ENCODE measurements at regions not wholly inside any gene's neighbourhood (a gene's known extent, or its start where the extent isn't known, plus 50 kb on each side); places are given as distances from the start of the nearest gene placed in this dataset.
A peak's percentile ranks its signal among the peaks of the same experiment; 100 is the strongest.
"Not testable (repeated sequence)": the region's sequence is repeated elsewhere in the genome, so short reads cannot be mapped to it uniquely, and the experiment has no call there.

GRCh38 chr3:110932567-110932966 is 139.0 kb upstream of the NECTIN3 start:
- Mint-ChIP-seq H3K9me3 (peaks cover 0 to 1% (median 0%) of the 10 kb centered on the region in 7 donors), H3K4me1 (no peaks in the 10 kb centered on the region), H3K27me3 (peaks cover 0 to 4% (median 0%) of the 10 kb centered on the region in 3 donors), H3K27ac (no peak overlapping the region), H3K4me3 (no peak overlapping the region), H3K36me3 (no peaks in the 10 kb centered on the region)
- no peak for DNase-seq
- ATAC-seq (ENCODE audit: low read depth in 2 of 2) = no peak

DNA sequence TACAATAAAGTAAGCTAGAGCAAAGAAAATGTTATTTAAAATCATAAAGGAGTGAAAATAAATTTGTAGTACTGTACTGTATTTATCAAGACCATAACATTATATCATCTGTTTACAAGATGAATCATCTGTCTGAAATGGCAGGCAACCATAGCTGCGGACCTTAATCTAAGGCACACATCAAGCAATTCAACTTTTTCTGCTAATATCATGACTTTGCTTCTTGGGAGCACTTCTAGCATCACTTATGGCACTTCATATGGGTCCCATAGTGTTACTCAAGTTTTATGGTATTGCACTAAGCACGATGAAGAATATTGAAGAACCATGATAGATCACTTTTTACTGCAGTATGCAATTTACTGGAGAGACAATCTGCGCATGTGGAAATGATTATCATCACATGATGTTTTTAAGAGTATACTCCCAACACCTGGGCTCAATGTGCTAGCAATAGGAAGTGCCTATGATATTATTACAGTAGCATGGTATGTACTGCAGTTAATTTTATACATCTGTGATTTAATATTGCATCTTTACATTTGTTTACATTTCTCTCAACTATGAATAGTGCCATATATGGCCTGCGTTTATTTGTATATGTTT is 137.7 kb upstream of the NECTIN3 start:
- H3K27me3 Mint-ChIP-seq = peaks cover 0 to 4% (median 0%) of the 10 kb centered on the region in 3 donors
- no peak overlapping the region for H3K27ac Mint-ChIP-seq
- no peak for DNase-seq
- no peak overlapping the region for H3K4me3 Mint-ChIP-seq
- H3K4me1 Mint-ChIP-seq = no peaks in the 10 kb centered on the region
- ATAC-seq (ENCODE audit: low read depth in 2 of 2) = no peak
- no peaks in the 10 kb centered on the region for H3K36me3 Mint-ChIP-seq
- peaks cover 0 to 1% (median 0%) of the 10 kb centered on the region in 7 donors for H3K9me3 Mint-ChIP-seq

GRCh38 chr3:110938629-110939028 is 133.0 kb upstream of the NECTIN3 start:
- Mint-ChIP-seq H3K4me1 (no peaks in the 10 kb centered on the region), H3K36me3 (no peaks in the 10 kb centered on the region), H3K27me3 (peaks cover 0 to 4% (median 0%) of the 10 kb centered on the region in 3 donors), H3K4me3 (no peak overlapping the region), H3K9me3 (peaks cover 1 to 7% (median 5%) of the 10 kb centered on the region in 7 donors), H3K27ac (no peak overlapping the region)
- ATAC-seq (ENCODE audit: low read depth in 2 of 2) = no peak
- DNase-seq = no peak

DNA sequence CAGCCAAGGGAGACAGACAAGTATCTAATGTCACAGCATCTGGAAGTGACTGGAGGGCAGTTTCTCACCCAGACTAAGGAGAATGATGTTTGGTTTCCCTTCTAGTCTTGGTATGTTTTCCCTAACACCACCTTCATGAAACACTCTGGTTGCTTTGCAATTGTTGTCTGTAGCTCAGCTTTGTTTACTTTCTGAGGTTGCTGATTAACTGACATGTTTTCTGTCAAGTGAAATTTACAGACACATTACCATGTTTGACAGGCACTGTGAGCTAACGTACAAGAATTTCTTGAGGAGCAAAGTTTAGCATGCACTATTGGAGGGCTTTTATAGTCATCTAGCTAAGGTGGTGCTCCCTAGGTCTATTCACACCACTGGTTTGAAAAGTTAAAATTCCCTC is 131.6 kb upstream of the NECTIN3 start:
- Mint-ChIP-seq H3K9me3 (peaks cover 1 to 22% (median 7%) of the 10 kb centered on the region in 7 donors), H3K27me3 (peaks cover 0 to under 1% (median 0%) of the 10 kb centered on the region in 3 donors), H3K4me1 (no peaks in the 10 kb centered on the region), H3K27ac (no peak overlapping the region), H3K4me3 (no peak overlapping the region), H3K36me3 (no peaks in the 10 kb centered on the region)
- DNase-seq (no peak), ATAC-seq (ENCODE audit: low read depth in 2 of 2) (no peak)

DNA sequence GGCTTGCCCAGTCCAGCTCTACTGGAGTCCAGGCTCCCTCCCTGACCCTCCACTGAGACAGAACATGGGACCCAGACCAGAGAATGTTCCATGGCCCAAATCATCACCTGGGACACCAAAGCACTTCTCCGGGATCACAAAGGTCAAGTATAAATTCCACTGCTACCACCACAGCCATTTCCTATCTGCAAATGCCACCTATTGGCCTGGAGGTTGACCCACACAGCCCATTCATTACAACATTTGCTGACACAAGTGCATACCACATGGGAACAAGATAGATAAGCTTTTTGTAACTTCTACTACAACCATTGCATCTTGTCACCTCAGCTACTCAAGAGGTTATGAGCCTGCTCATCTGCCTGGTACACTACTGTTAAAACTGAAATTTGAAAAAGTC is 126.8 kb upstream of the NECTIN3 start:
- Mint-ChIP-seq H3K36me3 (peaks cover 0 to 26% of the 10 kb centered on the region in 2 donors), H3K4me3 (no peak overlapping the region), H3K27me3 (no peaks in the 10 kb centered on the region), H3K27ac (no peak overlapping the region), H3K4me1 (no peaks in the 10 kb centered on the region), H3K9me3 (peaks cover 14 to 67% (median 38%) of the 10 kb centered on the region in 7 donors)
- DNase-seq = no peak
- no peak for ATAC-seq (ENCODE audit: low read depth in 2 of 2)

- no peak overlapping the region for H3K4me3 Mint-ChIP-seq
- no peaks in the 10 kb centered on the region for H3K4me1 Mint-ChIP-seq
- no peaks in the 10 kb centered on the region for H3K27me3 Mint-ChIP-seq
- H3K27ac Mint-ChIP-seq = no peak overlapping the region
- peaks cover 10 to 79% (median 43%) of the 10 kb centered on the region in 7 donors for H3K9me3 Mint-ChIP-seq
- peaks cover 0 to 32% of the 10 kb centered on the region in 2 donors for H3K36me3 Mint-ChIP-seq
- ATAC-seq (ENCODE audit: low read depth in 2 of 2) (no peak), DNase-seq (no peak)
Observed at GRCh38 chr3:110946810-110947209, 124.8 kb upstream of the NECTIN3 start.

DNA sequence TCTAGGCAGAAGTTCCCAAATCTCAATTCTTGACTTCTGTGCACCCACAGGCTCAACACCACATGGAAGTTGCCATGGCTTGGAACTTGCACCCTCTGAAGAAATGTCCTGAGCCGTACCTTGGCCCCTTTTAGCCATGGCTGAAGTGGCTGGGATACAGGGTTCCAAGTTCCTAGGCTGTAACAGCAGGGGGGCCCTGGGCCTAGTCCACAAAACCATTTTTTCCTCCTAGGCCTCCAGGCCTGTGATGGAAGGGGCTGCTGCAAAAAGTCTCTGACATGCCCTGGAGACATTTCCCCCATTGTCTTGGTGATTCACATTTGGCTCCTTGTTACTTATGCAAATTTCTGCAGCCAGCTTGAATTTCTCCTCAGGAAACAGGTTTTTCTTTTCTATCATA is 122.4 kb upstream of the NECTIN3 start:
- H3K4me3 Mint-ChIP-seq; H3K27ac Mint-ChIP-seq; DNase-seq; H3K4me1 Mint-ChIP-seq; H3K27me3 Mint-ChIP-seq; ATAC-seq (ENCODE audit: low read depth in 2 of 2): not testable (repeated sequence)
- H3K36me3 Mint-ChIP-seq = peaks cover 0 to 32% of the 10 kb centered on the region in 2 donors
- peaks cover 9 to 68% (median 47%) of the 10 kb centered on the region in 7 donors for H3K9me3 Mint-ChIP-seq

DNA sequence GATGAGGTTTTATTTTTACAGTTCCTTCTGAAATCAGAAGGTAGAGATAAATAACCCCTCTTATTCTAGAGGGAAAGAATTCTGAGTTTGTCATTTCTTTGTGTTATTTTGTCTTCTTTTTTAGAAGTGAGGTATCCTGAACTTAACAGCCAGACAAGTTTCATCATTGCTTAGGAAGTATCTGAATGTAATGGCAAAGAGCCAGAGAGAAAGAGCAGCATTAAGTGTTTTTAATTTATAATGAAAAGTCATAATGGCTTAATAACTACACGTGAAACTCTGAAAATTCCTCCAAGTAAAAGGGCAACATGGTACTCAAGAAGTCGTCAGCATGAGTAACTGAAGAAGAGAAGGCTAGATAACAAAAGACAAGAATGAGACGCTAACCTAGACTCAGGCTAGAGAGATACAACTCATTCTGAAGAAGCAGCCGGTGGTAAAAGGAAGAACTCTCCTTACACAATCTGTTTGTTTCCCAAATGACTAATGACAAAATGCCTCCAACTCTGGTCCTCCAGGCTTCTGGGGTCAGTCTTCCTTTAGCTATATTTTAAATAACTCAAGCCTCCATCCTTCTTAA is 116.2 kb upstream of the NECTIN3 start:
- Mint-ChIP-seq H3K4me3 (no peak overlapping the region), H3K9me3 (peaks cover 0 to 13% (median 7%) of the 10 kb centered on the region in 7 donors), H3K4me1 (no peaks in the 10 kb centered on the region)

DNA sequence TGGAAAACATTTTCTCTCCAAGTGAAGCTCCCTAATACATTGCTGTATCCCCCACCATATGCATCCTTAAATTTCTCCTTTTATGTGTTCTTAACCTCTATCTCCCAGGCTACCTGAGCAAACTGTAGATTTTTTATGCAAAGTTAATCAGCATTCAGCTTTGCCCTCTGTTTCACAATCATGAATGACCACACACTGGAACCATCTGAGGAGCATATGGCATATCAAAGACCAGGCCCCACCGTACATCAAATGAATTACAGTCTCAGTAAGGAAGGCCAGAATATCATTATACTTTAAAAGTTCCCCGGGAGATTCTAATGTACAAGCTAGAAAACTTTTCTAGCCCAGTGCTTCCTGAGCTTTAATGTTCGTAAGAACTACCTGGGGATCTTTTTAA is 115.5 kb upstream of the NECTIN3 start:
- Mint-ChIP-seq H3K36me3 (no peaks in the 10 kb centered on the region), H3K4me3 (no peak overlapping the region), H3K27me3 (no peaks in the 10 kb centered on the region), H3K9me3 (peaks cover 0 to 8% (median 2%) of the 10 kb centered on the region in 7 donors), H3K4me1 (no peaks in the 10 kb centered on the region), H3K27ac (no peak overlapping the region)
- ATAC-seq (ENCODE audit: low read depth in 2 of 2) (no peak), DNase-seq (no peak)

More for the DNA sequence above, 116.2 kb upstream of the NECTIN3 start:
- Mint-ChIP-seq H3K36me3 (no peaks in the 10 kb centered on the region), H3K27ac (no peak overlapping the region), H3K27me3 (no peaks in the 10 kb centered on the region)
- DNase-seq = no peak
- no peak for ATAC-seq (ENCODE audit: low read depth in 2 of 2)

GRCh38 chr3:110957247-110958025 is 114.2 kb upstream of the NECTIN3 start:
- Mint-ChIP-seq H3K4me1 (no peaks in the 10 kb centered on the region), H3K9me3 (peaks cover 0 to 9% (median 1%) of the 10 kb centered on the region in 7 donors), H3K36me3 (no peaks in the 10 kb centered on the region), H3K27ac (no peak overlapping the region), H3K27me3 (no peaks in the 10 kb centered on the region), H3K4me3 (no peak overlapping the region)
- ATAC-seq (ENCODE audit: low read depth in 2 of 2) (no peak), DNase-seq (no peak)

- DNase-seq (no peak), ATAC-seq (ENCODE audit: low read depth in 2 of 2) (no peak)
- Mint-ChIP-seq H3K4me1 (no peaks in the 10 kb centered on the region), H3K36me3 (no peaks in the 10 kb centered on the region), H3K9me3 (peaks cover 0 to 18% (median 3%) of the 10 kb centered on the region in 7 donors), H3K27ac (peak overlapping the region in 1 of 6 donors; percentile 39), H3K4me3 (no peak overlapping the region), H3K27me3 (no peaks in the 10 kb centered on the region)
Observed at GRCh38 chr3:110958313-110959147, 113.1 kb upstream of the NECTIN3 start.

DNA sequence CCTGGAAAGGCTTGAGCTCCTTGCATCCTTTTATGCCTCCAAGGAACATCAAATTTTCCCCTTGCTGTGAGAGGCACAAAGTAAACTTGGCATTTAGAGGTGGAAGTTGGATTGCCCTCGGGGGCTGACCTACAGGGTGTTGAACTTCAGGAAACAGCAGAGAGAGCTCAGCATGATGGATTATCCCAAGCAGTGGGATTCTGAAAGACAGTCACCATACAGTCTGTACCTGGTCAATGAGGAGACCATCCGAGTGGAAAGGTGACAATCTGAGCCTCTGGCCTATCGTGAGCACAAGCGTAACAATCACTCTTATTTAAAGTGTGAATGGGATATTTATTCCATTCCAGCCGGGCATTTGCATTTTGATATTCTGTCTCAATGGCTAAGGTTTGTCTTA is 105.6 kb upstream of the NECTIN3 start:
- no peaks in the 10 kb centered on the region for H3K4me1 Mint-ChIP-seq
- H3K27ac Mint-ChIP-seq = no peak overlapping the region
- ATAC-seq (ENCODE audit: low read depth in 2 of 2) (no peak), DNase-seq (no peak)
- H3K27me3 Mint-ChIP-seq = no peaks in the 10 kb centered on the region
- H3K4me3 Mint-ChIP-seq = no peak overlapping the region
- peaks cover 0 to 7% of the 10 kb centered on the region in 2 donors for H3K36me3 Mint-ChIP-seq
- peaks cover 5 to 45% (median 13%) of the 10 kb centered on the region in 7 donors for H3K9me3 Mint-ChIP-seq

- no peaks in the 10 kb centered on the region for H3K4me1 Mint-ChIP-seq
- H3K27me3 Mint-ChIP-seq = peaks cover 0 to 1% (median 0%) of the 10 kb centered on the region in 3 donors
- H3K9me3 Mint-ChIP-seq = peaks cover 3 to 40% (median 9%) of the 10 kb centered on the region in 7 donors
- no peak overlapping the region for H3K4me3 Mint-ChIP-seq
- no peak for DNase-seq
- peaks cover 0 to 7% of the 10 kb centered on the region in 2 donors for H3K36me3 Mint-ChIP-seq
- H3K27ac Mint-ChIP-seq = no peak overlapping the region
- ATAC-seq (ENCODE audit: low read depth in 2 of 2) = no peak
Observed at GRCh38 chr3:110966966-110967663, 104.5 kb upstream of the NECTIN3 start.

Data from naive B cell (primary cell).